ENCODE measurements at regions not wholly inside any gene's neighbourhood (a gene's known extent, or its start where the extent isn't known, plus 50 kb on each side); places are given as distances from the start of the nearest gene placed in this dataset.

- TF ChIP-seq CTCF (IDR thresholded peaks at IDR 0.05; ENCODE audit: low read depth, low read length): no peak
- no peak for TF ChIP-seq EZH2phosphoT487 (IDR thresholded peaks at IDR 0.05; ENCODE audit: low read depth)
Observed at GRCh38 chr5:101068298-101068697, 165.2 kb upstream of the ST8SIA4 start.

Data from OCI-LY3 (cell line).